NB4 (cell line): ENCODE measurements at regions not wholly inside any gene's neighbourhood (a gene's known extent, or its start where the extent isn't known, plus 50 kb on each side); places are given as distances from the start of the nearest gene placed in this dataset.
"Not testable (repeated sequence)": the region's sequence is repeated elsewhere in the genome, so short reads cannot be mapped to it uniquely, and the experiment has no call there.

Source experiments
- DNase-seq: peaks from one replicate; pipeline ENCODE4 v3.0.0; 2010; ENCODE audit warnings: low read depth
- H3K4me3 ChIP-seq: one replicate; pipeline ENCODE4 v1.5.1; 2011; ENCODE audit warnings: mild to moderate bottlenecking, low read depth, low read length, moderate library complexity
- MAX ChIP-seq: IDR thresholded peaks from 2 replicates; pipeline ENCODE4 v1.6.1; 2011; ENCODE audit warnings: low read depth, low read length
- MYC ChIP-seq: IDR thresholded peaks from 2 replicates; pipeline ENCODE4 v1.6.1; 2011; ENCODE audit warnings: low read depth, low read length
- POLR2A ChIP-seq: IDR thresholded peaks from 2 replicates; pipeline ENCODE4 v1.6.1; 2011; ENCODE audit warnings: mild to moderate bottlenecking; ENCODE audit not compliant: insufficient read length; ENCODE audit errors: extremely low read depth
- TF ChIP-seq, protein P1 (sequence below): IDR thresholded peaks from one replicate; pipeline ENCODE4 v1.5.1; 2012; ENCODE audit warnings: low read depth, low read length

- DNase-seq: no peak
- TF ChIP-seq, protein P1, sequence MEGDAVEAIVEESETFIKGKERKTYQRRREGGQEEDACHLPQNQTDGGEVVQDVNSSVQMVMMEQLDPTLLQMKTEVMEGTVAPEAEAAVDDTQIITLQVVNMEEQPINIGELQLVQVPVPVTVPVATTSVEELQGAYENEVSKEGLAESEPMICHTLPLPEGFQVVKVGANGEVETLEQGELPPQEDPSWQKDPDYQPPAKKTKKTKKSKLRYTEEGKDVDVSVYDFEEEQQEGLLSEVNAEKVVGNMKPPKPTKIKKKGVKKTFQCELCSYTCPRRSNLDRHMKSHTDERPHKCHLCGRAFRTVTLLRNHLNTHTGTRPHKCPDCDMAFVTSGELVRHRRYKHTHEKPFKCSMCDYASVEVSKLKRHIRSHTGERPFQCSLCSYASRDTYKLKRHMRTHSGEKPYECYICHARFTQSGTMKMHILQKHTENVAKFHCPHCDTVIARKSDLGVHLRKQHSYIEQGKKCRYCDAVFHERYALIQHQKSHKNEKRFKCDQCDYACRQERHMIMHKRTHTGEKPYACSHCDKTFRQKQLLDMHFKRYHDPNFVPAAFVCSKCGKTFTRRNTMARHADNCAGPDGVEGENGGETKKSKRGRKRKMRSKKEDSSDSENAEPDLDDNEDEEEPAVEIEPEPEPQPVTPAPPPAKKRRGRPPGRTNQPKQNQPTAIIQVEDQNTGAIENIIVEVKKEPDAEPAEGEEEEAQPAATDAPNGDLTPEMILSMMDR: no peak
- TF ChIP-seq POLR2A (no peak), MYC (no peak), MAX (no peak)
These were observed 269.7 kb downstream of the TTC6 start for GRCh38 chr14:37864861-37865718.

GRCh38 chr14:37865719-37866549, 270.5 kb downstream of the TTC6 start:
- no peak for DNase-seq
- H3K4me3 ChIP-seq: no peak overlapping the region
- TF ChIP-seq, protein P1: no peak
- TF ChIP-seq POLR2A: no peak
- no peak for TF ChIP-seq MAX
- TF ChIP-seq MYC: no peak

More at GRCh38 chr14:37864861-37865718, 269.7 kb downstream of the TTC6 start:
- no peak overlapping the region for H3K4me3 ChIP-seq

DNA sequence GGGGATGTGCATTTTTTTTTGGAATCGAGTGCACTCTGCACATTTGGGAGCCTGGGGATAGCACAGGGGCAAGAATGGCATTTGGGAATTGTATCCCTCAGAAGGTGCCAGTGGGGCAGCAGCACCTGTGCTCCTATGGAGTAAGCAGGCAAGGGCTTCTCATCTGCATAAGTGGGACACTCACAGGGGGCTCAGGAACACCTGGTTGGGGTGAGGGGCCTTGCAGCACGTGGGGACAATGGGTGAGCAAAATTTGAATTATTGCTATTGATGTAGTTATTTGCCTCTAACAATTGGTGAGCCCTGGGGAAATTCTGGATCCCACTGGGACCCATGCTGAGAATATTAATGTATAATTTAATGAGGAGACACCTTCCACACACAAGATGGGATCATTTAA, 274.2 kb downstream of the TTC6 start:
- no peak overlapping the region for H3K4me3 ChIP-seq
- TF ChIP-seq MAX (no peak), POLR2A (no peak), MYC (no peak)
- TF ChIP-seq, protein P1: no peak
- no peak for DNase-seq

- H3K4me3 ChIP-seq: no peak overlapping the region
- DNase-seq: no peak
- TF ChIP-seq POLR2A: no peak
- TF ChIP-seq MYC: no peak
- no peak for TF ChIP-seq MAX
- TF ChIP-seq, protein P1: no peak
These were observed 274.7 kb downstream of the TTC6 start for GRCh38 chr14:37870170-37870569.

GRCh38 chr14:37870632-37871346, 275.4 kb downstream of the TTC6 start:
- no peak for DNase-seq
- no peak overlapping the region for H3K4me3 ChIP-seq
- TF ChIP-seq POLR2A (no peak), MYC (no peak), MAX (no peak)
- TF ChIP-seq, protein P1: no peak

DNA sequence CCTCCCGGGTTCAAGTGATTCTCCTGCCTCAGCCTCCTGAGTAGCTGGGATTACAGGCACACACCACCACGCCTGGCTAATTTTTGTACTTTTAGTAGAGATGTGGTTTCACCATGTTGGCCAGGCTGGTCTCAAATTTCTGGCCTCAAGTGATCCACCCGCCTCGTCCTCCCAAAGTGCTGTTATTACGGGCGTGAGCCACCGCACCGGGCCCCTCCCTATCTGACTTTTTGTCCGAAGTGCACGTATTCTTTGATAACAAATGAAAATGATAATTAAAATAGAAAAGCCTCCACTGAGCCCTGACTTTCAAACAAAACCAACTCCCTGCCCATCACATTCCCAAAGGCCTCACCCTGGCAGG, 278.6 kb downstream of the TTC6 start:
- H3K4me3 ChIP-seq, DNase-seq: not testable (repeated sequence)
